GM06990 (cell line): ENCODE measurements at regions not wholly inside any gene's neighbourhood (a gene's known extent, or its start where the extent isn't known, plus 50 kb on each side); places are given as distances from the start of the nearest gene placed in this dataset.
A peak's percentile ranks its signal among the peaks of the same experiment; 100 is the strongest.

Source experiments
- DNase-seq: peaks from one replicate; pipeline ENCODE4 v3.0.0-alpha.2; 2011; ENCODE audit not compliant: insufficient read length; ENCODE audit errors: extremely low read depth
- H3K27me3 ChIP-seq: replicated peaks from 2 replicates; pipeline ENCODE4 v1.6.0; 2011; ENCODE audit warnings: low read length; ENCODE audit not compliant: control insufficient read depth, insufficient read depth
- H3K36me3 ChIP-seq: 2 replicates; pipeline ENCODE4 v1.5.1; 2011; ENCODE audit warnings: low read length; ENCODE audit not compliant: control insufficient read depth, insufficient read depth
- H3K4me3 ChIP-seq: replicated peaks from 2 replicates; pipeline ENCODE4 v1.5.1; 2011; ENCODE audit warnings: low read depth, mild to moderate bottlenecking, control low read depth, low read length
- CTCF ChIP-seq: IDR thresholded peaks from 2 replicates; pipeline ENCODE4 v1.5.1; 2011; ENCODE audit warnings: low read length, control low read depth, mild to moderate bottlenecking, inconsistent platforms; ENCODE audit not compliant: insufficient read depth, poor library complexity, severe bottlenecking

DNA sequence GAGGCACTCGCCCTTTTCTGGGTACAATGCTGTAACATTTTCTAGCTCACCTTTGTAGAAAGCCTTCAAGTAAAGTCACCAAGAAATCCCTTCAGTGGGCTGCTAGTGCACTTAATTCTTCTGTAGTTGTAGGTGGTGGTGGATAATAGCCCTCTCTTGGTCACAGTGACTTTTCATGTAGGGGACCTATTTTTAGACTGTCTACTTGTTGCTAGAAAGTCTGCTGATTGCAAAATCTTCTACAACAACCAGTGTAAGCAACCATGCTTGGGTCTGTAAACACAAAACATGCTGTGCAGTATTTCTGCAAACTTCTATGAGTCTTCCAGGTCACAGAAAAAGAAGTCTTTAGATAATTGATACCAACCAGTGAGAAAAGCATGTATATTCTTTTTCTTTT, 55.6 kb downstream of the PBDC1 start:
- H3K27me3 ChIP-seq, result no peaks in the 10 kb centered on the region
- DNase-seq, result no peak
- no peak overlapping the region for H3K4me3 ChIP-seq
- TF ChIP-seq CTCF, result no peak
- H3K36me3 ChIP-seq, result no peaks in the 10 kb centered on the region

- H3K27me3 ChIP-seq, result no peaks in the 10 kb centered on the region
- H3K4me3 ChIP-seq, result no peak overlapping the region
- no peaks in the 10 kb centered on the region for H3K36me3 ChIP-seq
- DNase-seq, result no peak
- TF ChIP-seq CTCF, result no peak
These were observed 76.0 kb downstream of the PBDC1 start for GRCh38 chrX:76248901-76249300.

DNA sequence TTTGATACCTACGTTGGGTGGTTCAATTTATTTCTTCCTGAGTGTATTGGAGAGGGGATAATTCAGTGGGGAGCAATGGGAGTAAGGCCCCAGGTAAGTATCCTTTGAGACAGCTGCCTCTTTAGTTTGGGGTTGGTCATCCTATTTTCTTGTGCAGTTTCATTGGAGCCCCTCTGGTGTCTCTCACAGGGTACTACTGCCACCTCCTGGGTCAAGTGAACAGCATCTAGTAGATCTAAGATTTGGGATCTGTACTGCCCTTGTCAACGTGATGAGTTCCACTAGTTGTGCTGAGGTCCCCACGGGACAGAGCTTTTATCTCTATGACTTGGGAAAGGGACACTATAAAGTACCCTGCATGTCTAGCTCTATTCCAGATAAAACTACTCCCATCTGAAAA, 80.6 kb downstream of the PBDC1 start:
- no peaks in the 10 kb centered on the region for H3K27me3 ChIP-seq
- no peaks in the 10 kb centered on the region for H3K36me3 ChIP-seq
- peak; percentile 53 for TF ChIP-seq CTCF
- no peak for DNase-seq
- H3K4me3 ChIP-seq, result no peak overlapping the region

- DNase-seq, result peak; percentile 11
- no peaks in the 10 kb centered on the region for H3K36me3 ChIP-seq
- TF ChIP-seq CTCF, result peak; percentile 79
- no peak overlapping the region for H3K4me3 ChIP-seq
- H3K27me3 ChIP-seq, result no peaks in the 10 kb centered on the region
These were observed 106.1 kb downstream of the PBDC1 start for GRCh38 chrX:76279007-76279406.
